ENCODE measurements at regions not wholly inside any gene's neighbourhood (a gene's known extent, or its start where the extent isn't known, plus 50 kb on each side); places are given as distances from the start of the nearest gene placed in this dataset.
"Not testable (repeated sequence)": the region's sequence is repeated elsewhere in the genome, so short reads cannot be mapped to it uniquely, and the experiment has no call there.

- no peak for DNase-seq
Measured at GRCh38 chr4:101669832-101670188, 120.7 kb upstream of the BANK1 start.

- no peak for DNase-seq
Measured at GRCh38 chr4:101669138-101669831, 121.2 kb upstream of the BANK1 start.

- no peak for DNase-seq
Measured at GRCh38 chr4:101667348-101667747, 123.2 kb upstream of the BANK1 start.

GRCh38 chr4:101660607-101661006 lies 129.9 kb upstream of the BANK1 start:
- no peak for DNase-seq

GRCh38 chr4:101655857-101656256 lies 134.7 kb upstream of the BANK1 start:
- no peak for DNase-seq

- DNase-seq: no peak
Measured at GRCh38 chr4:101655005-101655404, 135.5 kb upstream of the BANK1 start.

- no peak for DNase-seq
Measured at GRCh38 chr4:101651778-101652177, 138.8 kb upstream of the BANK1 start.

- no peak for DNase-seq
Measured at GRCh38 chr4:101649790-101650515, 140.6 kb upstream of the BANK1 start.

- no peak for DNase-seq
Measured at GRCh38 chr4:101647710-101648034, 142.9 kb upstream of the BANK1 start.

GRCh38 chr4:101644516-101644915 lies 146.0 kb upstream of the BANK1 start:
- DNase-seq: no peak

GRCh38 chr4:101643186-101643837 lies 147.2 kb upstream of the BANK1 start:
- DNase-seq: no peak

GRCh38 chr4:101632766-101633165 lies 157.8 kb upstream of the BANK1 start:
- DNase-seq: not testable (repeated sequence)

GRCh38 chr4:101630319-101630986 lies 160.1 kb upstream of the BANK1 start:
- no peak for DNase-seq

GRCh38 chr4:101621120-101621519 lies 169.4 kb upstream of the BANK1 start:
- no peak for DNase-seq

- no peak for DNase-seq
Measured at GRCh38 chr4:101615652-101616051, 174.9 kb upstream of the BANK1 start.

GRCh38 chr4:101606989-101607388 lies 183.5 kb upstream of the BANK1 start:
- DNase-seq: not testable (repeated sequence)

GRCh38 chr4:101604976-101605375 lies 185.6 kb upstream of the BANK1 start:
- no peak for DNase-seq

GRCh38 chr4:101600287-101600686 lies 190.2 kb upstream of the BANK1 start:
- DNase-seq: no peak

- no peak for DNase-seq
Measured at GRCh38 chr4:101599620-101600019, 190.9 kb upstream of the BANK1 start.

GRCh38 chr4:101596781-101597552 lies 193.6 kb upstream of the BANK1 start:
- peak; percentile 39 for DNase-seq

GRCh38 chr4:101594588-101594987 lies 195.9 kb upstream of the BANK1 start:
- no peak for DNase-seq

GRCh38 chr4:101593666-101594065 lies 196.9 kb upstream of the BANK1 start:
- DNase-seq: no peak

GRCh38 chr4:101584306-101584705 lies 206.2 kb upstream of the BANK1 start:
- no peak for DNase-seq
